Epithelial cell of esophagus (primary cell): ENCODE measurements at regions not wholly inside any gene's neighbourhood (a gene's known extent, or its start where the extent isn't known, plus 50 kb on each side); places are given as distances from the start of the nearest gene placed in this dataset.
"Not testable (repeated sequence)": the region's sequence is repeated elsewhere in the genome, so short reads cannot be mapped to it uniquely, and the experiment has no call there.

Experiments
- DNase-seq: peaks from one replicate; pipeline ENCODE4 v3.0.0; 2010; ENCODE audit warnings: low read depth
- H3K4me3 ChIP-seq: 2 replicates; pipeline ENCODE4 v1.5.1; 2011; ENCODE audit warnings: mild to moderate bottlenecking, low read length, control low read depth
- TF ChIP-seq, protein P1 (sequence below): IDR thresholded peaks from 2 replicates; pipeline ENCODE4 v1.5.1; 2011; ENCODE audit warnings: low read depth, mild to moderate bottlenecking, low read length, control low read depth, inconsistent platforms; ENCODE audit not compliant: insufficient read depth; ENCODE audit errors: missing control alignments

DNA sequence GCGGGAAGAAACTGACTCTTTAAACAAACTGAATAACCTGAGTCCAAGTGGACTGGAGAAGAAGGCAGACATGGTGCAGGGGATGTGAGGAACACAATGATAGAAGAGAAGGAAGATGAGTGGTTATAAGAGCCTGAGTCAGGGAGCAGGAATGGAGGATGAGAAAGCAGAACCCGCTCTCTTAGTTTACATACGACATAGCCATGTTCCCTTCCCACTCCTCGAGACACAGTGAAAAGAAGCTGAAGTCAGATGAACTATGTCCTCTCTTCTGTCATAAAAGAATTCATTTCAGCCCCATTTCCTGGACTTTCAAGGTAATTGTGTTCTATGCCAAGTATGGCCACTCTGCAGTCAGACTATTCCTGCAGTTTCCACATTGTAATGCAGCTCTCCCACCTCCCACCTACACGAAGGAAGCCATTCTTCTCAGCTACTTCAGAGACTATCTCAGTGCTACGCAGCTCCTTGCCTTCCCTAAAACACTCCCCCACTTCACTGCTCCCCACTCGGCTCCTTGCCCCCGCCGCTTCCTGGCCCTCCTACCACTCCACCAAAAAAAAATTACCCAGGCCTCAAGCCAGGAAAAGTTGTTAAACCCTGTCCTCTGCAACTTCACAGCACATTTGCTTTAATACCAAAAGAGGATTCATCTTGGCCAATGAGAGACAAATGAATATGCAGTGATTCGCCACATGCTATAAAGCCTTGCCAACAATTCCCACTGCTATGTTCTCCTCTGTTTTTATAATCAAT is 323.4 kb upstream of the EPHA4 start:
- TF ChIP-seq, protein P1, sequence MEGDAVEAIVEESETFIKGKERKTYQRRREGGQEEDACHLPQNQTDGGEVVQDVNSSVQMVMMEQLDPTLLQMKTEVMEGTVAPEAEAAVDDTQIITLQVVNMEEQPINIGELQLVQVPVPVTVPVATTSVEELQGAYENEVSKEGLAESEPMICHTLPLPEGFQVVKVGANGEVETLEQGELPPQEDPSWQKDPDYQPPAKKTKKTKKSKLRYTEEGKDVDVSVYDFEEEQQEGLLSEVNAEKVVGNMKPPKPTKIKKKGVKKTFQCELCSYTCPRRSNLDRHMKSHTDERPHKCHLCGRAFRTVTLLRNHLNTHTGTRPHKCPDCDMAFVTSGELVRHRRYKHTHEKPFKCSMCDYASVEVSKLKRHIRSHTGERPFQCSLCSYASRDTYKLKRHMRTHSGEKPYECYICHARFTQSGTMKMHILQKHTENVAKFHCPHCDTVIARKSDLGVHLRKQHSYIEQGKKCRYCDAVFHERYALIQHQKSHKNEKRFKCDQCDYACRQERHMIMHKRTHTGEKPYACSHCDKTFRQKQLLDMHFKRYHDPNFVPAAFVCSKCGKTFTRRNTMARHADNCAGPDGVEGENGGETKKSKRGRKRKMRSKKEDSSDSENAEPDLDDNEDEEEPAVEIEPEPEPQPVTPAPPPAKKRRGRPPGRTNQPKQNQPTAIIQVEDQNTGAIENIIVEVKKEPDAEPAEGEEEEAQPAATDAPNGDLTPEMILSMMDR = no peak
- no peak overlapping the region for H3K4me3 ChIP-seq
- DNase-seq = no peak

DNA sequence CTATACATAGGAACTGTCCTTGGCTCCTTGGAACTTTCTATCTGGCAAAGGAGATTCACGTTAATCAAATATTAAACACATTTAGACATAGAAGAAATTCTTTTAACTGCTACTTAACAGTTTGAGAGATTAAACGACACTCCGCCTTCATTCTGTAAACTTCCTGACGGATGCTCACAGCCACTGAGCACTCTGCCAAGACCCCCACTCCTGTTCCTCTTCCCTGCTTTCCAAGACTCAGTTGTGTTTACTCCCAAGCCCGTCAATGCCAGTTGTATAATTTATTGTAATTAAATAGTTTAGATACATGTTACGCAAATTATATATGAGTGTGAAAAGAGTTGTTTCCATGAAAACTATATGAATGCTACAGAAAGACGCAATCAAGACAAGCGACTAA is 321.4 kb upstream of the EPHA4 start:
- TF ChIP-seq, protein P1 = no peak

DNA sequence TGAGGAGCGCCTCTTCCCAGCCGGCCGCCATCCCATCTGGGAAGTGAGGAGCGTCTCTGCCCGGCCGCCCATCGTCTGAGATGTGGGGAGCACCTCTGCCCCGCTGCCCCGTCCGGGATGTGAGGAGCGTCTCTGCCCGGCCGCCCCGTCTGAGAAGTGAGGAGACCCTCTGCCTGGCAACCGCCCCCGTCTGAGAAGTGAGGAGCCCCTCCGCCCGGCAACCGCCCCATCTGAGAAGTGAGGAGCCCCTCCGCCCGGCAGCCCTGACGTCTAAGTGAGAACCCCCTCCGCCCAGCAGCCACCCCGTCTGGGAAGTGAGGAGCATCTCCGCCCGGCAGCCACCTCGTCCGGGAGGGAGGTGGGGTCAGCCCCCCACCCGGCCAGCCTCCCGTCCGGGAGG is 319.9 kb upstream of the EPHA4 start:
- not testable (repeated sequence) for H3K4me3 ChIP-seq, DNase-seq

More for the DNA sequence above, 321.4 kb upstream of the EPHA4 start:
- DNase-seq = no peak
- no peak overlapping the region for H3K4me3 ChIP-seq

DNA sequence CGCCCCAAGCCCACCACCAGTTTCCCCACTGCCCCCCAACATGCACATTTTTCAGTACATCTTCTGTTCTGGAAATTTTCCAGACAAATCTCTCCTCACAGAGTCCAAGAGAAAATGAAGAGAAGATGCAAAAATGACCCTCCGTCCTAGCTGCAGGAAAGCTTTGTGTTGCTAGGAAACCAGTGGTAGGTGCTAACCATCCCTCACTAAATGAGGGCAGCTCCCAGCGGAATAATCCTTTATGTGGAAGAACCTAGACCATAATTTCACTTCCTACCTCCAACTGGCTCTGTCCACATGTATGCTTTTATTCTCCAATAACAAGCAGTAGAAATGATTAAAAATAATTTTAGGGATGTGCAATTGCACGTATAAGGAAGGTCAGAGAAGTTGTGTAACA is 311.9 kb upstream of the EPHA4 start:
- TF ChIP-seq, protein P1 = no peak
- no peak overlapping the region for H3K4me3 ChIP-seq
- DNase-seq = no peak

DNA sequence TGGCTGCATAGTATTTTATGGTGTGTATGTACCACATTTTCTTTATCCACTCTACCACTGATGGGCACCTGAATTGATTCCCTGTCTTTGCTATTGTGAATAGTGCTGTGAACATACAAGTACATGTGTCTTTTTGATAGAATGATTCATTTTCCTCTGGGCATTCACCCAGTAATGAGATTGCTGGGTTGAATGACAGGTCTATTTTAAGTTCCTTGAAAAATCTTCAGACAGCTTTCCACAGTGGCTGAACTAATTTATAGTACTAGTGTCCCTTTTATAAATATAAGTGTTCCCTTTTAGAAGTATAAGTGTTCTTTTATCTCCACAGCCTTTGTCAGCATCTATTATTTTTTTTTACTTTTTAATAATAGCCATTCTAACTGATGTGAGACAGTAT is 303.9 kb upstream of the EPHA4 start:
- DNase-seq = peak; percentile 26
- TF ChIP-seq, protein P1 = no peak
- H3K4me3 ChIP-seq = no peak overlapping the region

DNA sequence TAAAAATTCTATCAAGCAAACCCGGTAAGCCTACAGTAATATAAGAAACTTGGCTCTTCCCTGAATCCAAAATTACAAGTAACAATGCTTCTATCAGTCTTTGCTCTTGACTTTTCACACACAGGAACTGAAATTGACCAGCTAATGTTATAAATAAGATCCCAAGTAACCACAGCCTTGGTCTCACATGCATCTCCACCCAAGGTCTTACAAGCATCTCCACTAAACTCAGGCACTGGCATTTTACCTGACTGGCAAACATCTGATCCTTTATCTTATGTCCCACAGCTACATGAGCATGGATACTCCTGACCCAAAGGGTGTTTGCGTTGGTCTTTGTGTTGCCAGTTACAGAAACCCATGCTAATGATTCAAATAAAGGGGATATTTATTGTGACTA is 302.3 kb upstream of the EPHA4 start:
- TF ChIP-seq, protein P1 = no peak
- DNase-seq = no peak
- H3K4me3 ChIP-seq = no peak overlapping the region

DNA sequence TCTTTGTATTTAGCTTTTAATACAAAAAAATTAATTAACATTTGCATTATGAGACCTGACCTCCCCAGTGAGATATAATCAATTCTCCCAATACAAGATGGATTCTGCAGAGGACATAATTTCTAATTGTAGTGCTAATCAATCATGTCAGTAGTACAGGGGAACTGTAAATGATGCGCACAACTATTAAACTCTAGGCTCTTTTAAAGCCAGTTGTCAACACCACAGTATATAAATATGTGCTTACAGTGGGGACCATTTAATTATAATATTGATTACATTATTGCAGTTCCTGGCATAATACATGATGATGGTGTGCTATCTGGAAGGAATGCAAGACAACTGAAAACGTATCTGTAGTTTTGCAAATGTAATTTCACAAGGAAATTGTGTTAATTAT is 285.6 kb upstream of the EPHA4 start:
- TF ChIP-seq, protein P1 = no peak
- no peak for DNase-seq
- H3K4me3 ChIP-seq = no peak overlapping the region
